Coronary artery (tissue), 2 donors: ENCODE measurements at regions not wholly inside any gene's neighbourhood (a gene's known extent, or its start where the extent isn't known, plus 50 kb on each side); places are given as distances from the start of the nearest gene placed in this dataset.
"Not testable (repeated sequence)": the region's sequence is repeated elsewhere in the genome, so short reads cannot be mapped to it uniquely, and the experiment has no call there.

Source experiments
- DNase-seq: peaks from one replicate; pipeline ENCODE4 v3.0.0-alpha.2; 2017; ENCODE audit warnings: low spot score
- H3K27ac ChIP-seq, 2 donors: fragments of 200-600 bp; sonication (generic); one replicate each; pipeline ENCODE4 v1.5.1; 2016 to 2019
- H3K4me3 ChIP-seq: fragments of 200-600 bp; sonication (generic); 2 replicates; pipeline ENCODE4 v1.5.1; 2016; ENCODE audit warnings: mild to moderate bottlenecking, moderate library complexity
- TF ChIP-seq, protein P1 (sequence below): fragments of 200-600 bp; sonication (generic); IDR thresholded peaks from one replicate; pipeline ENCODE4 v1.5.1; 2019; ENCODE audit warnings: antibody characterized with exemption

- TF ChIP-seq, protein P1, sequence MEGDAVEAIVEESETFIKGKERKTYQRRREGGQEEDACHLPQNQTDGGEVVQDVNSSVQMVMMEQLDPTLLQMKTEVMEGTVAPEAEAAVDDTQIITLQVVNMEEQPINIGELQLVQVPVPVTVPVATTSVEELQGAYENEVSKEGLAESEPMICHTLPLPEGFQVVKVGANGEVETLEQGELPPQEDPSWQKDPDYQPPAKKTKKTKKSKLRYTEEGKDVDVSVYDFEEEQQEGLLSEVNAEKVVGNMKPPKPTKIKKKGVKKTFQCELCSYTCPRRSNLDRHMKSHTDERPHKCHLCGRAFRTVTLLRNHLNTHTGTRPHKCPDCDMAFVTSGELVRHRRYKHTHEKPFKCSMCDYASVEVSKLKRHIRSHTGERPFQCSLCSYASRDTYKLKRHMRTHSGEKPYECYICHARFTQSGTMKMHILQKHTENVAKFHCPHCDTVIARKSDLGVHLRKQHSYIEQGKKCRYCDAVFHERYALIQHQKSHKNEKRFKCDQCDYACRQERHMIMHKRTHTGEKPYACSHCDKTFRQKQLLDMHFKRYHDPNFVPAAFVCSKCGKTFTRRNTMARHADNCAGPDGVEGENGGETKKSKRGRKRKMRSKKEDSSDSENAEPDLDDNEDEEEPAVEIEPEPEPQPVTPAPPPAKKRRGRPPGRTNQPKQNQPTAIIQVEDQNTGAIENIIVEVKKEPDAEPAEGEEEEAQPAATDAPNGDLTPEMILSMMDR: no peak
- Histone ChIP-seq H3K27ac (no peak overlapping the region), H3K4me3 (no peak overlapping the region)
- DNase-seq: no peak
Observed at GRCh38 chr11:42841556-42841955, 470.2 kb upstream of the API5 start.

GRCh38 chr11:42849362-42849761, 462.4 kb upstream of the API5 start:
- no peak overlapping the region for H3K27ac ChIP-seq
- no peak overlapping the region for H3K4me3 ChIP-seq
- TF ChIP-seq, protein P1: no peak
- no peak for DNase-seq

DNA sequence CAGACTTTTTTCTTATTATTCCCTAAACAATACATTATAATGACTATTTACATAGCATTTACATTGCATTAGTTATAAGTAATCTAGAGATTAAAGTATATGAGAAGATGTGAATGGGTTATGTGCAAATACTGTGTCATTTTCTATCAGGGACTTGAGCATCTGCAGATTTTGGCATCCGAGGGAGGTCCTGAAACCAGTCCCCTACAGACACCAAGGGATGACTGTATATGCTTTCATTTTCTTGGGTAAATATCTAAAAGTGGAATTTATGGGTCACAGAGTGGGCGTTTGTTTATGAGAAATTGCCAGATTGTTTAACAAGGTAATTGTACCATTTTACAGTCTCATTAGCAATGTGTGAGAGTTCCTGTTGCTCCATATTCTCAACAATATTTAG, 454.5 kb upstream of the API5 start:
- no peak overlapping the region for H3K27ac ChIP-seq
- TF ChIP-seq, protein P1: no peak

DNA sequence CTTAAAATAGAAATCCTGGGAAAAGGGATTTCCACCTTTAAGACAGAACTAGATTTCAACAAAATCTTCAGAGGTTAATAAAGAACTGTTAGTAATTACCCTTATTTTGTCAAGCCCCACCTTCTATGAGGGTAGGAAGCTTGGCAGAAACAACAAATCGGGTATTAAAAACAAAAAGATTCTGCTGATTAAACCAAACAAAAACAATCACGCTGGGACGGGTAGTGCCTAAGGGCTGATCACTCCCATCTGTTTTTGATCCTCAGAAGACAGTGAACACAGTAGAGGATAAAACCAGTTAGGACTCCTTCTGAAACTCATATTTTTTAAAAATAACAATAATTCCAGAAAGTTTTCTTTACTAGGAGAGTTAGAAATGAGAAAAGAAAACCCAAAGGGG, 441.3 kb upstream of the API5 start:
- no peak overlapping the region for H3K27ac ChIP-seq
- TF ChIP-seq, protein P1: no peak
- H3K4me3 ChIP-seq: no peak overlapping the region
- no peak for DNase-seq

More for the DNA sequence above, 454.5 kb upstream of the API5 start:
- no peak overlapping the region for H3K4me3 ChIP-seq
- DNase-seq: no peak

- not testable (repeated sequence) for H3K4me3 ChIP-seq, DNase-seq, H3K27ac ChIP-seq
Observed at GRCh38 chr11:42873800-42874405, 437.9 kb upstream of the API5 start.

DNA sequence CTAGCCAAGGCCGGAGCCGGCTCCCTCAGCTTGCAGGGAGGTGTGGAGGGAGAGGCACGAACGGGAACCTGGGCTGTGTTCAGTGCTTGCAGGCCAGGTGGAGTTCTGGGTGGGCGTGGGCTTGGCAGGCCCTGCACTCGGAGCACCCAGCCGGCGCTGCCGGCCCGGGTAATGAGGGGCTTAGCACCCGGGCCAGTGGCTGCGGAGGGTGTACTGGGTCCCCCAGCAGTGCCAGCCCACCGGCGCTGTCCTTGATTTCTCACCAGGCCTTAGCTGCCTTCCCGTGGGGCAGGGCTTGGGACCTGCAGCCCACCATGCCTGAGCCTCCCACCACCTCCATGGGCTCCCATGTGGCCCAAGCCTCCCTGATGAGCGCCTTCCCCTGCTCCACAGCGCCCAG, 430.5 kb upstream of the API5 start:
- not testable (repeated sequence) for H3K4me3 ChIP-seq, H3K27ac ChIP-seq, DNase-seq

DNA sequence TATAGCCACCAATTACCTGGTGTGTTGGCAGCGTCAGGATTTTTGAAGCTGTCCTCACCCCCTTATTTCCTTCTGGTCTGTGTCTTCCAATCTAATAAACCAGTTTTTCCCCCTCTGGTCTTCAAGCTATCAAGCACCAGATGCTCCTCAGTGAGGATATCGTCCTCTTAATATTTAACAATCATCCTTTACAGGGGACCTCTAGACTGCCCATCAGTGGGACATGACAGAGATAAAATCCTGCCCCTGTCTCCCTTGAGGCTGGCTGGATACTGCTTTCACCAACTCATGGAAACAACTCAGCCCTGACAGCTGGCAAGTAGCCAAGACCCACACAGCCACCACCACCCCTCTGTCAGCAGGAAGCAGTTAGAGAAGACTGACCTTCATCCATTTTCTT, 421.0 kb upstream of the API5 start:
- no peak overlapping the region for H3K4me3 ChIP-seq
- no peak overlapping the region for H3K27ac ChIP-seq
- DNase-seq: no peak
- TF ChIP-seq, protein P1: no peak

DNA sequence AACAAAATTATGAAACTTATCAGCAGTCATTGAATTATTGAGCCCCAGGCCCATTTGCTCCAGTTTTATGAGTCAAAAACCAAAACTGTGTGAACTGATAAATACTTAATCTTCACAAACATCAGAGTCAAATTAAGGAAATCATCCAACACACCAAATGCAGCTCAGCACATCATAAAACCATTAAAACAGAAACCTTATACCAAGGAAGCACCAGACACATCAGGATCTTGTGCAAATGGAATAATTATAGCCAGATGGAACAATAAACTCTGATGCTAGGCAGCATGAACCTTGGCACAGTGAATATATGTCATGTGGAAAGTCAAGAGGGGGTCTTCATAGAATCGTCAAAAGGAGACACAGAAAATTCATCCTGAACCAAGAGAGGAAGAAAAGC, 410.7 kb upstream of the API5 start:
- no peak overlapping the region for H3K27ac ChIP-seq
- no peak for DNase-seq
- TF ChIP-seq, protein P1: no peak
- H3K4me3 ChIP-seq: no peak overlapping the region
